GM18505 (cell line): ENCODE measurements at regions not wholly inside any gene's neighbourhood (a gene's known extent, or its start where the extent isn't known, plus 50 kb on each side); places are given as distances from the start of the nearest gene placed in this dataset.

Experiments used
- ATAC-seq: cut with Tn5 transposase; IDR thresholded peaks from one replicate; pipeline ENCODE4 v1.9.1; 2021; ENCODE audit not compliant: unreplicated experiment
- POLR2A ChIP-seq: IDR thresholded peaks from 4 replicates; pipeline ENCODE4 v1.6.1; 2011; ENCODE audit warnings: borderline replicate concordance; ENCODE audit not compliant: insufficient read depth, insufficient read length; ENCODE audit errors: extremely low read depth

- no peak for TF ChIP-seq POLR2A
- no peak for ATAC-seq
Observed at GRCh38 chr16:85537795-85538401, 75.2 kb upstream of the GSE1 start.

- ATAC-seq, result no peak
- TF ChIP-seq POLR2A, result no peak
Observed at GRCh38 chr16:85539084-85539483, 74.0 kb upstream of the GSE1 start.

DNA sequence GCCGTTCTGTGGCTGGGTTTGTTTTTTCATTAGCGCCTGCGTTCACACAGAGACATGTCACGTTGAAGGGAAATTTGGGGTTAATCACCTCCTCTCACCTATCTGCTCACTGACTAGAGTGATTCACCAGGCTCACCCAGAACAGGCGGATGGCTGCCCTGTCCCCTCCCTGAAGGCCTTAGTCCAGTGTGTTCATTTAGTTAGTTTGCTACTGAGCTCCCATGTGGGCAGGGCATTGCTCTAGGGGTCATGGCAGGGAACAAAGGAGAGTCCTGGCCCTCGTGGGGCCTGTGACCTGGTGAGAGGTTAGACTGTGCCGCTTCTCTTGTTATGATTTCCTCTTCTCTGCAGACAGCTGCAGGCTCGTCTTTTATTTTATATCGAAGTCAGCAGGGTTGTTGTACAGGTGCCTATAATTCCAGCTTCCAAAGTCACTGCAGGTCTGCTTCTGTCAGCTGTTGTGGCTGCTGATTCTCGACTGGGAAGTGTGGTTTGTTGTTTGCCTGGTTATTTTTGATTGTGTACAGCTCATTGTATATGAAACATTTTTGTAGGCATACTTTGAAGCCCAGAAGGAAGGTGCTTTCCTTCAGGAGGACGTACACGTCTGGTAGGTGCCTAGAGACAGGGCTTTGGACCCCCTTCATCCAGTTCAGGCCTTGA is 73.4 kb upstream of the GSE1 start:
- TF ChIP-seq POLR2A, result no peak
- ATAC-seq, result no peak

DNA sequence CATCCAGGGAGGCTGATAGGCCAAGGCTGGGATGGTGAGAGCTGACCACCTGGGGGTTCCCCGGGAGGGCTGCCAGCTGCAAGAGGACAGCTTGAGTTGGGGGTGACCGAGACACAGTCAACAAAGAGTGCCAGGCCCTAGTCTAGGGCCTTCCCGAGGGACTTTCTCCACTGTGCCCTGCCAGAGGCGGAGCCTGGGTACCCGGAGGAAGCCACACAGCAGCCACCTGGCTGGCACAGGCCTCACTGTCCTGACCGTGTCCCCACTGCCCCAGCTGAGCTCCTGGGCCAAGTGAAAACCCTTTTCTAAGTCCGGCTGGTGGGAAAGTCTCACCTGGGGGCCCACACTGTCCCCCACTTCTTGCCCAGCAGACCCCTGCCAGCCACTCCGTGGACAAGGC is 71.9 kb upstream of the GSE1 start:
- no peak for TF ChIP-seq POLR2A
- no peak for ATAC-seq

GRCh38 chr16:85541619-85541979 is 71.5 kb upstream of the GSE1 start:
- ATAC-seq, result no peak
- no peak for TF ChIP-seq POLR2A

- TF ChIP-seq POLR2A, result no peak
- no peak for ATAC-seq
Observed at GRCh38 chr16:85541980-85542900, 70.9 kb upstream of the GSE1 start.

GRCh38 chr16:85543536-85543935 is 69.6 kb upstream of the GSE1 start:
- TF ChIP-seq POLR2A, result no peak
- ATAC-seq, result no peak

- ATAC-seq, result no peak
- TF ChIP-seq POLR2A, result no peak
Observed at GRCh38 chr16:85544016-85544415, 69.1 kb upstream of the GSE1 start.

- ATAC-seq, result no peak
- no peak for TF ChIP-seq POLR2A
Observed at GRCh38 chr16:85544668-85545067, 68.5 kb upstream of the GSE1 start.

GRCh38 chr16:85545227-85545818 is 67.8 kb upstream of the GSE1 start:
- ATAC-seq, result no peak
- no peak for TF ChIP-seq POLR2A

- no peak for ATAC-seq
- no peak for TF ChIP-seq POLR2A
Observed at GRCh38 chr16:85546585-85547447, 66.3 kb upstream of the GSE1 start.

DNA sequence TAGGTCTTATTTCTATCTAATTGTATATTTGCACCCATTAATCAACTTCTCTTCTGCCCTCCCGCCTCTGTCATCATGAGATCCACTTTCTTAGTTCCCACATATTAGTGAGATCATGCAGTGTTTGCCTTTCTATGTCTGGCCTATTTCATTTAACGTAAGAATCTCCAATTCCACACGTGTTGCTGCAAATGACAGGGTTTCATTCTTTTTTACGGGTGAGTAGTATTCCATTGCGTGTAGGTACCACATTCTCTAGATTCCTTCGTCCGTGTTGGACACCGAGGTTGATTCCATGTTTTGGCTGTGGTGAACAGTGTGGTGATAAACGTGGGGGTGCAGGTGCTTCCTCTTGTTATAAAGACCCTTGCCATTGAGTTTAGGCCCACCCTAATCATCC is 64.7 kb upstream of the GSE1 start:
- no peak for TF ChIP-seq POLR2A
- ATAC-seq, result no peak
